Fibroblast of pulmonary artery (primary cell): ENCODE measurements at regions not wholly inside any gene's neighbourhood (a gene's known extent, or its start where the extent isn't known, plus 50 kb on each side); places are given as distances from the start of the nearest gene placed in this dataset.
A peak's percentile ranks its signal among the peaks of the same experiment; 100 is the strongest.
"Not testable (repeated sequence)": the region's sequence is repeated elsewhere in the genome, so short reads cannot be mapped to it uniquely, and the experiment has no call there.

Experiments used
- DNase-seq: peaks from one replicate; pipeline ENCODE4 v3.0.0-alpha.2; 2010; ENCODE audit warnings: low read depth
- H3K4me3 ChIP-seq: replicated peaks from 2 replicates; pipeline ENCODE4 v1.5.1; 2011; ENCODE audit warnings: low read depth, mild to moderate bottlenecking, control low read depth, low read length, moderate library complexity
- TF ChIP-seq, protein P1 (sequence below): IDR thresholded peaks from 2 replicates; pipeline ENCODE4 v1.5.1; 2011; ENCODE audit warnings: mild to moderate bottlenecking, control low read depth, low read length, inconsistent platforms; ENCODE audit errors: missing control alignments

DNA sequence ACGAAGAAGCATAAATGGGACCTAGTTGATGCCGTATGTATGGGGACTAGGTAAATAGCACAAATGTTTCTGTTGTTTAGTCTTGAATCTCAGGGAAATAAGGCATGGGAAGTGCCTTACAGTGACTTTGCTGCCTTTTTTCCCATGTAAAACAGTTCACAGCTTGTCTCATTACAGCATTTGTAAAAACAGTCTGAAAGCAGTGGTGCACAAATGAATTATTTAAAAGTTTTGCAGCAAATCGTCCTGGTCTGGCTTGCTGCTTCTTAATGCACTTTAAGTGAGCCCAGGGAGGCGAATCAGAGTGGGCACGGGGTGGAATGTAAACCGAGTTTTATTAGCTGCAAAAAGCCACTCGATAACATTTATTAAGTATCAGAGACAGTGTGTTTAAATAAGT is 302.0 kb upstream of the ETAA1 start:
- H3K4me3 ChIP-seq: no peak overlapping the region
- no peak for DNase-seq
- TF ChIP-seq, protein P1, sequence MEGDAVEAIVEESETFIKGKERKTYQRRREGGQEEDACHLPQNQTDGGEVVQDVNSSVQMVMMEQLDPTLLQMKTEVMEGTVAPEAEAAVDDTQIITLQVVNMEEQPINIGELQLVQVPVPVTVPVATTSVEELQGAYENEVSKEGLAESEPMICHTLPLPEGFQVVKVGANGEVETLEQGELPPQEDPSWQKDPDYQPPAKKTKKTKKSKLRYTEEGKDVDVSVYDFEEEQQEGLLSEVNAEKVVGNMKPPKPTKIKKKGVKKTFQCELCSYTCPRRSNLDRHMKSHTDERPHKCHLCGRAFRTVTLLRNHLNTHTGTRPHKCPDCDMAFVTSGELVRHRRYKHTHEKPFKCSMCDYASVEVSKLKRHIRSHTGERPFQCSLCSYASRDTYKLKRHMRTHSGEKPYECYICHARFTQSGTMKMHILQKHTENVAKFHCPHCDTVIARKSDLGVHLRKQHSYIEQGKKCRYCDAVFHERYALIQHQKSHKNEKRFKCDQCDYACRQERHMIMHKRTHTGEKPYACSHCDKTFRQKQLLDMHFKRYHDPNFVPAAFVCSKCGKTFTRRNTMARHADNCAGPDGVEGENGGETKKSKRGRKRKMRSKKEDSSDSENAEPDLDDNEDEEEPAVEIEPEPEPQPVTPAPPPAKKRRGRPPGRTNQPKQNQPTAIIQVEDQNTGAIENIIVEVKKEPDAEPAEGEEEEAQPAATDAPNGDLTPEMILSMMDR: no peak

DNA sequence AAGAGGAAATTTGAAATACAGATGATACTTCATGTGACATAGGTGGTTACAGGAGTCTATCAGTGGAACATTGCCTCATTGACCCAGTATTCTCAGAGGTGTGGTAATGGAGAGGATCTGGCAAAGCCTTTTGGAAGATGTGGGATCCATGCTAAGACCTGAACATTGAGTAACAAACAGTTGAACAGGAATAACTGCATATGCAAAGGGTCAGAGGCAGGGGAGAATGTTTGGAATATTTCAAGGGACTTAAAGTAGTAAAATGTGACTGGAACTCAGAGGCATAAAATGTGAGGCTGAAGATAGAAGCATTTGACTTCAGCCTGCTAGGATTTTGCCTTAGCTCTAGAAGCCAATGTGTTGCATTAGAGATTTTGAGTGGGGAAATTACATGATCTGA is 300.2 kb upstream of the ETAA1 start:
- TF ChIP-seq, protein P1: no peak
- no peak for DNase-seq
- no peak overlapping the region for H3K4me3 ChIP-seq

DNA sequence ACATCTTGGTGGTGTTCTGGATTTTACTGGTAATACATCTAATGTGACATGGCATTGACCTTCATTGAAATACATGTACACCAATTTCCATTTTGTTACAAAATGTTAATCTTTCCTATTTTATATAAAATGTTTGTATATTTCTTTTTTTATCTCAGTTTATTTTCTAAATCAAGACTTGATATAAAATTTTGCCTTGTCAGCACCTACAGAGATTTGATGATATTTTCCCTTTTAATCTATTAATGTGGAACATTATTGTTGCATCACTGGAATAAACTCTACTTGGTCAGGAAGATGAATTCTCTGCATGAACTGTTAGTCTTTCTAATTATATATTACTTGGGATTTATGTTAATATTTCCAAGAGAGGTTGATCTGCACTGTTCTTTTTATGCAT is 294.0 kb upstream of the ETAA1 start:
- H3K4me3 ChIP-seq: no peak overlapping the region
- TF ChIP-seq, protein P1: no peak
- DNase-seq: no peak

DNA sequence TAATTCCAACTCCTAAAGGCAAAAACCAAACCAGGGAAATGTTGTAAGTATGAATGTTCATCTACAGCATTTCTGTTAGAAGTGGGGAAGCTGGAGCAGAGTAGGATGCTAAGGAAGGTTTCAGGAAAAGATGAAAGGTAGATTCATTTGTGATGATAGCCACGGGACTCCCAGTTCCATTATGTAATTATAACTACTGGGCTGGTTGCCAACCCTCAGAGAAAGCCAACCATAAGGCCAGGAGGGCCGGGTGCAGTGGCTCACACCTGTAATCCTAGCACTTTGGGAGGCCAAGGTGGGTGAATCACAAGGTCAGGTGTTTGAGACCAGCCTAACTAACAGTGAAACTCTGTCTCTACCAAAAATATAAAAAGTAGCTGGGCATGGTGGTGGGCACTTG is 288.9 kb upstream of the ETAA1 start:
- TF ChIP-seq, protein P1: no peak
- H3K4me3 ChIP-seq: no peak overlapping the region
- DNase-seq: no peak

DNA sequence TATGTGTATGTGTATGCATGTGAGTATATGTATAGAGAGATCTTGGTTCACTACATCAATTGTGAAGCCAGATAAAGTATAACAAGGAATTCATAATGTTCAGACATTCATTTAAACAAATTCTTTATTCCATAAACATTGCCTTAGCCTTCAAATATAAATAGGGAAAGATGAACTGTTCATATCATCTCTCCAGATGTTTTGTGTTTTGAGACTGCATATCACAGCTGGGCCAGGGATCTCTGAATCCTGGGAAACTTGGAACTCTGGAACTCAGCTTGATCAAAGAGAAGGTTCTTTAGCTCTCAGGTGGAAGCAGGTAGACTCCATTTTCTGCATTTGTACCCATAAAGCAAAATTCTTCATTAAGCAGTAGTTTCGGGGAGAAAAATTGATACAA is 272.6 kb upstream of the ETAA1 start:
- no peak for DNase-seq
- TF ChIP-seq, protein P1: no peak
- H3K4me3 ChIP-seq: no peak overlapping the region

DNA sequence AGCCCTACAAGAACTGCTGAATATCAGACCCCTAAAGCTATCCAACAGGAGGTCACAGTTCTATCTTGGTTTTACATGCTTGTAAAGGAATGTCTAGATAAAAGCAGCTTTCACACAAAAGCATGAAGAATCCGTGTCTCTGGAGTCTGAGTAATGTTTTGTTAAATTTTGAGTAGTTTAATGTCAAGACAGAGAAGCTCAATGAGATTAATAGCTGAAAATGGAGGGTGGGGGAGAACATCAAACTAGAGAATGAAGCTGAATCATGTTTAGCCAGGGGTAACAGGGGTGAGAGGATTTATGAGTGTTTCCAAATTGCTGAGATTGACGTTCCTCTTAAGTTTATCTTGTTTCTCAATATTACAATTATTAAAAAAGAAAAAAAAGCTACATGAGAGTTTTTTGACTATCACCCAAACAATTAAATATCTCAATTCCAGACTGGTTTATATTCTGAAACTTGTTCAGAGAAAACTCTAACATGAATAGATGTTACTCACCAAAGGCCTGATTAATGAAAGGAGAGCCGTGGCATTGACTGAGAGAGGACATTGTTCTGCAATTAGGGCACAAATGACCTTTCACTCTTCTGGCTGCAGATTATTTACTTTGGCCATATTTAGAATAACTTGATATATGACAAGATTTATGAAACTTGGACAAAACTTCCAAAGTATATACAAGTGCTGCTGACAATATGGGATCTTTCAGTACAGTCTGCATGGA is 266.4 kb upstream of the ETAA1 start:
- TF ChIP-seq, protein P1: no peak
- H3K4me3 ChIP-seq: no peak overlapping the region
- DNase-seq: peak; percentile 61

DNA sequence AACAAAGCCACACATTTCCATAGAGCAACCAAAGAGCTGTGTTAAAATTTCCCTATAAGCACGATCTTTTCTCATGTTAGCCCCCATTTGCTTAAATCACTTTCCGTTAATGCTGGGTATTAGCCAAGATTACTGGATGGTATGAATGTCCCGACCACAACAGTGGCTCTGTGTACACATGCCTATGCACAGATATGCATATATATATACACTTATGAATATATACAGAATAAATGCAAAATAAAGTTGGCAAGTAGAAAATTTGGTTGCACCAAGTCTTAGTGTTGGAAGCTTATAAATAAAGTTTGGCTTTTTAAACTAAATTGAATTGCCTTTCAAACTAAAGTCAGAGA is 265.9 kb upstream of the ETAA1 start:
- TF ChIP-seq, protein P1: no peak
- no peak for DNase-seq
- H3K4me3 ChIP-seq: no peak overlapping the region

DNA sequence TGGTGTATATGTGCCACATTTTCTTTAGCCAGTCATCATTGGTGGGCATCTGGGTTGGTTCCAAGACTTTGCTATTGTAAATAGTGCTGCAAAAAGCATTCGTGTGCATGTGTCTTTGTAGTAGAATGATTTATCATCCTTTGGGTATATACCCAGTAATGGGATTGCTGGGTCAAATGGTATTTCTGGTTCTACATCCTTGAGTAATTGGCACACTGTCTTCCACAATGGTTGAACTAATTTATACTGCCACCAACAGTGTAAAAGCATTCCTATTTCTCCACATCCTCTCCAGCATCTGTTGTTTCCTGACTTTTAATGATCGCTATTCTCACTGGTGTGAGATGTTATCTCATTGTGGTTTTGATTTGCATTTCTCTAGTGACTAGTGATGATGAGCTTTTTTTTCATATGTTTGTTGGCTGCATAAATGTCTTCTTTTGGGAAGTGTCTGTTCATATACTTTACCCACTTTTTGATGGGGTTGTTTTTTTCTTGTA is 264.6 kb upstream of the ETAA1 start:
- not testable (repeated sequence) for DNase-seq, H3K4me3 ChIP-seq
